ENCODE measurements at regions not wholly inside any gene's neighbourhood (a gene's known extent, or its start where the extent isn't known, plus 50 kb on each side); places are given as distances from the start of the nearest gene placed in this dataset.

DNA sequence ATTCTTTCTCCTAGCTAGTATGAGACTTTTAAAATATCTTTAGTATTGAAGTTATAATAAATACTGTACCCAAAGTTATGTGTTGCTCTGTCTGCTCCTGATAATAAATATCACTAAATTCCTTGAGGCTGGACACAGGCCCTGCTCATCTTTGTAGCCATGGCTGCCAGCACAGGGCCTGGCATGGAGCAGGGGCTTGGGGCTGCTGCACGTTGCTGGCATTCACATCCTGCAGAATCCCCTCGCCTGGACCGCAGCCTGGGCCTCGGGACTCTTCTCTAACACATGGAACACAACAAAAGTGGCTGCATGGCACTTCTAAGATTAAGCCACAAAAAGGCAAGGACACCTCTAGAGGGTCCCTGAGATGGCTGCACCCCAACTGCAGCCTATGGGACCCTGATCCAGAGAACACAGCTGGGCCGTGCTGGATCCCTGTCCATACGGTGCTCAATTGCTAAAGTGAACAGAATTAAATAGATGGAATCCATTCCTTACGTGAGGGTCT, 477.5 kb upstream of the MYT1L start:
- Histone ChIP-seq H3K36me3 (ENCODE audit: control insufficient read depth, insufficient read depth, low read length) (no peaks in the 10 kb centered on the region), H3K9ac (ENCODE audit: insufficient read depth, low read length) (no peak overlapping the region), H3K79me2 (ENCODE audit: control insufficient read depth, insufficient read depth, low read length) (no peaks in the 10 kb centered on the region), H4K20me1 (ENCODE audit: control insufficient read depth, extremely low read depth, insufficient read depth, low read length) (no peaks in the 10 kb centered on the region), H3K4me1 (ENCODE audit: control insufficient read depth, extremely low read depth, insufficient read depth, low read length) (no peaks in the 10 kb centered on the region), H3K4me3 (replicated peaks in 1 of 4; ENCODE audit: control extremely low read depth in 1 of 4, insufficient read depth in 1 of 4, low read depth in 3 of 4, low read length in 4 of 4) (no peak overlapping the region), H3K4me2 (ENCODE audit: extremely low read depth, insufficient read depth, low read length) (no peak overlapping the region), H3K9me3 (ENCODE audit: control insufficient read depth, insufficient read depth, low read depth, low read length) (no peaks in the 10 kb centered on the region), H2AFZ (ENCODE audit: low read length) (no peak overlapping the region), H3K27me3 (ENCODE audit: control insufficient read depth, insufficient read depth, low read length) (no peaks in the 10 kb centered on the region), H3K27ac (ENCODE audit: insufficient read depth, low read length) (no peak overlapping the region)
- no peak for DNase-seq (ENCODE audit: low read depth in 2 of 2)
- TF ChIP-seq, protein P1, sequence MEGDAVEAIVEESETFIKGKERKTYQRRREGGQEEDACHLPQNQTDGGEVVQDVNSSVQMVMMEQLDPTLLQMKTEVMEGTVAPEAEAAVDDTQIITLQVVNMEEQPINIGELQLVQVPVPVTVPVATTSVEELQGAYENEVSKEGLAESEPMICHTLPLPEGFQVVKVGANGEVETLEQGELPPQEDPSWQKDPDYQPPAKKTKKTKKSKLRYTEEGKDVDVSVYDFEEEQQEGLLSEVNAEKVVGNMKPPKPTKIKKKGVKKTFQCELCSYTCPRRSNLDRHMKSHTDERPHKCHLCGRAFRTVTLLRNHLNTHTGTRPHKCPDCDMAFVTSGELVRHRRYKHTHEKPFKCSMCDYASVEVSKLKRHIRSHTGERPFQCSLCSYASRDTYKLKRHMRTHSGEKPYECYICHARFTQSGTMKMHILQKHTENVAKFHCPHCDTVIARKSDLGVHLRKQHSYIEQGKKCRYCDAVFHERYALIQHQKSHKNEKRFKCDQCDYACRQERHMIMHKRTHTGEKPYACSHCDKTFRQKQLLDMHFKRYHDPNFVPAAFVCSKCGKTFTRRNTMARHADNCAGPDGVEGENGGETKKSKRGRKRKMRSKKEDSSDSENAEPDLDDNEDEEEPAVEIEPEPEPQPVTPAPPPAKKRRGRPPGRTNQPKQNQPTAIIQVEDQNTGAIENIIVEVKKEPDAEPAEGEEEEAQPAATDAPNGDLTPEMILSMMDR (conservative IDR thresholded peaks at IDR 0.05 in 1 of 2, IDR thresholded peaks at IDR 0.05 in 1 of 2; ENCODE audit: low read depth in 1 of 2, low read length in 2 of 2): no peak
- no peak for TF ChIP-seq EZH2 (IDR thresholded peaks at IDR 0.05; ENCODE audit: low read length, missing control alignments)

DNA sequence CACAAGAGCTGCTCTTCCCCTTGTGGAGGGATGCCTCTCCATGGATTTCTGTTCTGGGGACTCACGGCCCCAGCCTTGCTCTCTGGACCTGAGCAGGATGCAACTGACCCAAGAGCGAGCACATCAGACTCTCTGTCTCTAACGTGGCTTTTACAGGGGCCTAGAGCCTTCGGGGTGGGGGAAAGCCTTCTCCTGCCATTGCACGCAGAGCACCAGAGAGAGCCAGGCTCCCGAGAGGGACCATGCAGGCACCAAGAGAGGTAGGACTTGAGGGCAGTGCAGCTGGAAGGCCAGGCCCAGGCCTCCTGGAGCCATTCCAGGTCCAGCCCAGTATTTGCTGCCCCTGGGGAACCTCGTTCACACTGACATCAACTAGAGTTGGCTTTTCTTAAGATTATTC, 475.6 kb upstream of the MYT1L start:
- Histone ChIP-seq H2AFZ (ENCODE audit: low read length) (no peak overlapping the region), H3K9ac (ENCODE audit: insufficient read depth, low read length) (no peak overlapping the region), H3K4me3 (replicated peaks in 1 of 4; ENCODE audit: control extremely low read depth in 1 of 4, insufficient read depth in 1 of 4, low read depth in 3 of 4, low read length in 4 of 4) (no peak overlapping the region), H3K4me2 (ENCODE audit: extremely low read depth, insufficient read depth, low read length) (no peak overlapping the region), H3K79me2 (ENCODE audit: control insufficient read depth, insufficient read depth, low read length) (no peaks in the 10 kb centered on the region), H3K27me3 (ENCODE audit: control insufficient read depth, insufficient read depth, low read length) (no peaks in the 10 kb centered on the region), H3K4me1 (ENCODE audit: control insufficient read depth, extremely low read depth, insufficient read depth, low read length) (no peaks in the 10 kb centered on the region), H3K27ac (ENCODE audit: insufficient read depth, low read length) (no peak overlapping the region), H4K20me1 (ENCODE audit: control insufficient read depth, extremely low read depth, insufficient read depth, low read length) (no peaks in the 10 kb centered on the region), H3K9me3 (ENCODE audit: control insufficient read depth, insufficient read depth, low read depth, low read length) (no peaks in the 10 kb centered on the region), H3K36me3 (ENCODE audit: control insufficient read depth, insufficient read depth, low read length) (no peaks in the 10 kb centered on the region)
- TF ChIP-seq, protein P1 (conservative IDR thresholded peaks at IDR 0.05 in 1 of 2, IDR thresholded peaks at IDR 0.05 in 1 of 2; ENCODE audit: low read depth in 1 of 2, low read length in 2 of 2): no peak
- no peak for TF ChIP-seq EZH2 (IDR thresholded peaks at IDR 0.05; ENCODE audit: low read length, missing control alignments)
- DNase-seq (ENCODE audit: low read depth in 2 of 2): no peak

DNA sequence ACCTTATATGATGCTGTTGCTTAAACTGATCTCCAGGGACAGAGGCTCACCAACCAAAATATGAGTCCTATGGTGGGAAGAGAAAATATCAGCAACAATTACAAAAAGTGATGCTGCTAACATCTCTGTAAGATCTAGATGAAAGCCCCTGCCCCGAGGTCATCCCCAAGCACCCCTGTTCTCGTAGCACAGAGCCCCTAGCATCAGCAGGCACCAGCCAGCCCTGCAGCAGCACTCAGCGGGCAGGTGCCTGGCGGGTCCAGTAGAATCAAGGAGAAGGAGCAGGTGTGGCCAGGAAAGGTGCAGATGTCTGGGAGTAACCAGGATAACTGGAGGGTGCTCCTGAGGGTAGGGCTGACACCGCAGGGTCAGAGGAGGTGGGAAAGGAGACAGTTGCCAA, 474.2 kb upstream of the MYT1L start:
- no peaks in the 10 kb centered on the region for H4K20me1 ChIP-seq (ENCODE audit: control insufficient read depth, extremely low read depth, insufficient read depth, low read length)
- H3K79me2 ChIP-seq (ENCODE audit: control insufficient read depth, insufficient read depth, low read length): no peaks in the 10 kb centered on the region
- no peak overlapping the region for H3K27ac ChIP-seq (ENCODE audit: insufficient read depth, low read length)
- no peaks in the 10 kb centered on the region for H3K9me3 ChIP-seq (ENCODE audit: control insufficient read depth, insufficient read depth, low read depth, low read length)
- no peaks in the 10 kb centered on the region for H3K4me1 ChIP-seq (ENCODE audit: control insufficient read depth, extremely low read depth, insufficient read depth, low read length)
- no peak overlapping the region for H2AFZ ChIP-seq (ENCODE audit: low read length)
- no peak overlapping the region for H3K9ac ChIP-seq (ENCODE audit: insufficient read depth, low read length)
- no peak for DNase-seq (ENCODE audit: low read depth in 2 of 2)
- H3K27me3 ChIP-seq (ENCODE audit: control insufficient read depth, insufficient read depth, low read length): no peaks in the 10 kb centered on the region
- no peaks in the 10 kb centered on the region for H3K36me3 ChIP-seq (ENCODE audit: control insufficient read depth, insufficient read depth, low read length)
- H3K4me3 ChIP-seq (replicated peaks in 1 of 4; ENCODE audit: control extremely low read depth in 1 of 4, insufficient read depth in 1 of 4, low read depth in 3 of 4, low read length in 4 of 4): no peak overlapping the region
- no peak overlapping the region for H3K4me2 ChIP-seq (ENCODE audit: extremely low read depth, insufficient read depth, low read length)
- TF ChIP-seq, protein P1 (conservative IDR thresholded peaks at IDR 0.05 in 1 of 2, IDR thresholded peaks at IDR 0.05 in 1 of 2; ENCODE audit: low read depth in 1 of 2, low read length in 2 of 2): no peak
- TF ChIP-seq EZH2 (IDR thresholded peaks at IDR 0.05; ENCODE audit: low read length, missing control alignments): no peak

Measured in fibroblast of lung (primary cell).